ENCODE measurements at regions not wholly inside any gene's neighbourhood (a gene's known extent, or its start where the extent isn't known, plus 50 kb on each side); places are given as distances from the start of the nearest gene placed in this dataset.

DNA sequence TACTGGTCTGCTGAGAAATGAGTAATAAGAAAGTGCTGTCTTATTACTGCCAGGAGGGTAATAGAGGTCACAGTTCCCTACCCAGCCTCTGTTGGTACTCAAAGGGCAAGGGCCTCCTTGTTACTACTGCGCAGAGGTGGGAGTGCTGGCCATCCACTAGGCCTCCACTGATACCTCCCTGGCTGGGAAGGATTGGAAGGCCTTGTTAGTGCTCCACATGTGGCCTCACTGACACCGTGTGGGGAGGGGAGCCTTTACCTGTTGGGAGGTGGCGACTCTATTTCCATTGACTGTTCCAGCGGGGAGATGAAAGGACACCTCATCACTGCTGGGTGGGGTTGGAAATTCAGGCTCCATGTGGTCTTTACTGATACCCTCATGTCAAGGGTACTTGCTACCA, 57.8 kb upstream of the USP24 start:
- peaks cover 6% of the 10 kb centered on the region; the same call in 2 of the 3 replicates for H3K9me3 ChIP-seq
- H3K4me3 ChIP-seq, result no peak overlapping the region
- ATAC-seq, result no peak; a peak in 1 of 6 replicates
- TF ChIP-seq RAD21 (conservative IDR thresholded peaks at IDR 0.05 in 1 of 2, IDR thresholded peaks at IDR 0.05 in 1 of 2) (no peak), HOXB13 (CRISPR knock-in tag; IDR thresholded peaks at IDR 0.05; ENCODE audit: low read depth) (no peak), RCOR1 (IDR thresholded peaks at IDR 0.05; ENCODE audit: low read depth, low read length) (no peak), CBX8 (IDR thresholded peaks at IDR 0.05) (no peak)
- TF ChIP-seq, protein P1, sequence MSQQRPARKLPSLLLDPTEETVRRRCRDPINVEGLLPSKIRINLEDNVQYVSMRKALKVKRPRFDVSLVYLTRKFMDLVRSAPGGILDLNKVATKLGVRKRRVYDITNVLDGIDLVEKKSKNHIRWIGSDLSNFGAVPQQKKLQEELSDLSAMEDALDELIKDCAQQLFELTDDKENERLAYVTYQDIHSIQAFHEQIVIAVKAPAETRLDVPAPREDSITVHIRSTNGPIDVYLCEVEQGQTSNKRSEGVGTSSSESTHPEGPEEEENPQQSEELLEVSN (IDR thresholded peaks at IDR 0.05; ENCODE audit: borderline replicate concordance, low read depth), result no peak
- H3K4me2 ChIP-seq, result no peak overlapping the region
- FAIRE-seq, result no peak
- WGBS (ENCODE audit: missing lambda C conversion rate), result 96% methylated on average over 3 of the region's 4 CpGs
- ChIA-PET POLR2A (no interaction called here), CTCF (interaction anchor here (1.3 kb wide), 1 partner anchor 1547 kb away, joined by 3 read pairs; no protein-coding TSS in a partner anchor)
- no peak for DNase-seq (ENCODE audit: low read depth in 1 of 2, low spot score in 1 of 2)
- peaks cover 8% of the 10 kb centered on the region; the same call in 2 of the 3 replicates for H3K4me1 ChIP-seq
- H3K27ac ChIP-seq, result no peak overlapping the region

Small RNA genes in the stretch of these regions (small RNA-seq; reads per million reads assigned to genes)
- gene RF00019 (0 reads per million in 6 experiments), gene RNU6-830P (0 reads per million in 6 experiments)
